ENCODE measurements at regions not wholly inside any gene's neighbourhood (a gene's known extent, or its start where the extent isn't known, plus 50 kb on each side); places are given as distances from the start of the nearest gene placed in this dataset.

GRCh38 chr11:95306123-95306522, 75.1 kb upstream of the SESN3 start:
- Mint-ChIP-seq H3K36me3 (ENCODE audit: low read depth) (peaks cover 3% of the 10 kb centered on the region), H3K4me3 (no peak overlapping the region), H3K27ac (no peak overlapping the region), H3K27me3 (ENCODE audit: low read depth) (no peaks in the 10 kb centered on the region), H3K9me3 (no peaks in the 10 kb centered on the region), H3K4me1 (ENCODE audit: low read depth) (peaks cover 2% of the 10 kb centered on the region)

- H3K4me1 Mint-ChIP-seq (ENCODE audit: low read depth) = peaks cover 2% of the 10 kb centered on the region
These were observed 74.7 kb upstream of the SESN3 start for GRCh38 chr11:95305705-95306104.

GRCh38 chr11:95304777-95305176, 73.8 kb upstream of the SESN3 start:
- H3K36me3 Mint-ChIP-seq (ENCODE audit: low read depth) = peaks cover 1% of the 10 kb centered on the region
- no peaks in the 10 kb centered on the region for H3K9me3 Mint-ChIP-seq
- no peak overlapping the region for H3K27ac Mint-ChIP-seq

More at GRCh38 chr11:95305705-95306104, 74.7 kb upstream of the SESN3 start:
- Mint-ChIP-seq H3K27me3 (ENCODE audit: low read depth) (peaks cover 3% of the 10 kb centered on the region), H3K36me3 (ENCODE audit: low read depth) (peaks cover 3% of the 10 kb centered on the region), H3K9me3 (no peaks in the 10 kb centered on the region), H3K4me3 (no peak overlapping the region), H3K27ac (no peak overlapping the region)

GRCh38 chr11:95302211-95302610, 71.2 kb upstream of the SESN3 start:
- Mint-ChIP-seq H3K4me1 (ENCODE audit: low read depth) (peaks cover 8% of the 10 kb centered on the region), H3K4me3 (no peak overlapping the region), H3K36me3 (ENCODE audit: low read depth) (peaks cover 1% of the 10 kb centered on the region), H3K27me3 (ENCODE audit: low read depth) (peaks cover 4% of the 10 kb centered on the region), H3K27ac (no peak overlapping the region), H3K9me3 (no peaks in the 10 kb centered on the region)

More at GRCh38 chr11:95304777-95305176, 73.8 kb upstream of the SESN3 start:
- no peak overlapping the region for H3K4me3 Mint-ChIP-seq
- H3K27me3 Mint-ChIP-seq (ENCODE audit: low read depth) = peaks cover 4% of the 10 kb centered on the region
- H3K4me1 Mint-ChIP-seq (ENCODE audit: low read depth) = peaks cover 2% of the 10 kb centered on the region

GRCh38 chr11:95301474-95301873, 70.5 kb upstream of the SESN3 start:
- no peak overlapping the region for H3K4me3 Mint-ChIP-seq
- H3K9me3 Mint-ChIP-seq = no peaks in the 10 kb centered on the region
- H3K36me3 Mint-ChIP-seq (ENCODE audit: low read depth) = peaks cover 1% of the 10 kb centered on the region
- peaks cover 4% of the 10 kb centered on the region for H3K27me3 Mint-ChIP-seq (ENCODE audit: low read depth)
- H3K27ac Mint-ChIP-seq = no peak overlapping the region
- peaks cover 14% of the 10 kb centered on the region for H3K4me1 Mint-ChIP-seq (ENCODE audit: low read depth)

- Mint-ChIP-seq H3K4me3 (no peak overlapping the region), H3K4me1 (ENCODE audit: low read depth) (peaks cover 14% of the 10 kb centered on the region)
These were observed 68.2 kb upstream of the SESN3 start for GRCh38 chr11:95299078-95299679.

GRCh38 chr11:95297680-95298452, 66.9 kb upstream of the SESN3 start:
- Mint-ChIP-seq H3K4me1 (ENCODE audit: low read depth) (peaks cover 14% of the 10 kb centered on the region), H3K4me3 (no peak overlapping the region), H3K27me3 (ENCODE audit: low read depth) (peaks cover 4% of the 10 kb centered on the region), H3K27ac (no peak overlapping the region), H3K9me3 (no peaks in the 10 kb centered on the region), H3K36me3 (ENCODE audit: low read depth) (no peaks in the 10 kb centered on the region)

More at GRCh38 chr11:95299078-95299679, 68.2 kb upstream of the SESN3 start:
- H3K27me3 Mint-ChIP-seq (ENCODE audit: low read depth) = peaks cover 4% of the 10 kb centered on the region
- H3K36me3 Mint-ChIP-seq (ENCODE audit: low read depth) = no peaks in the 10 kb centered on the region
- no peaks in the 10 kb centered on the region for H3K9me3 Mint-ChIP-seq
- H3K27ac Mint-ChIP-seq = no peak overlapping the region

GRCh38 chr11:95296621-95297025, 65.6 kb upstream of the SESN3 start:
- Mint-ChIP-seq H3K9me3 (no peaks in the 10 kb centered on the region), H3K27me3 (ENCODE audit: low read depth) (peaks cover 4% of the 10 kb centered on the region), H3K4me1 (ENCODE audit: low read depth) (peaks cover 14% of the 10 kb centered on the region), H3K4me3 (no peak overlapping the region), H3K36me3 (ENCODE audit: low read depth) (no peaks in the 10 kb centered on the region), H3K27ac (no peak overlapping the region)

- Mint-ChIP-seq H3K27ac (no peak overlapping the region), H3K4me3 (no peak overlapping the region), H3K4me1 (ENCODE audit: low read depth) (peaks cover 14% of the 10 kb centered on the region), H3K9me3 (no peaks in the 10 kb centered on the region), H3K27me3 (ENCODE audit: low read depth) (peaks cover 7% of the 10 kb centered on the region), H3K36me3 (ENCODE audit: low read depth) (no peaks in the 10 kb centered on the region)
These were observed 65.2 kb upstream of the SESN3 start for GRCh38 chr11:95296165-95296564.

GRCh38 chr11:95295382-95296149, 64.6 kb upstream of the SESN3 start:
- Mint-ChIP-seq H3K9me3 (no peaks in the 10 kb centered on the region), H3K27ac (no peak overlapping the region), H3K27me3 (ENCODE audit: low read depth) (peaks cover 7% of the 10 kb centered on the region), H3K4me3 (no peak overlapping the region), H3K36me3 (ENCODE audit: low read depth) (no peaks in the 10 kb centered on the region), H3K4me1 (ENCODE audit: low read depth) (peaks cover 14% of the 10 kb centered on the region)

- no peaks in the 10 kb centered on the region for H3K36me3 Mint-ChIP-seq (ENCODE audit: low read depth)
- peaks cover 14% of the 10 kb centered on the region for H3K4me1 Mint-ChIP-seq (ENCODE audit: low read depth)
- H3K9me3 Mint-ChIP-seq = no peaks in the 10 kb centered on the region
- peaks cover 12% of the 10 kb centered on the region for H3K27me3 Mint-ChIP-seq (ENCODE audit: low read depth)
- no peak overlapping the region for H3K27ac Mint-ChIP-seq
- H3K4me3 Mint-ChIP-seq = no peak overlapping the region
These were observed 63.7 kb upstream of the SESN3 start for GRCh38 chr11:95294701-95295100.

- Mint-ChIP-seq H3K9me3 (no peaks in the 10 kb centered on the region), H3K27me3 (ENCODE audit: low read depth) (peaks cover 12% of the 10 kb centered on the region), H3K4me3 (no peak overlapping the region), H3K4me1 (ENCODE audit: low read depth) (peaks cover 7% of the 10 kb centered on the region), H3K36me3 (ENCODE audit: low read depth) (no peaks in the 10 kb centered on the region), H3K27ac (no peak overlapping the region)
These were observed 62.1 kb upstream of the SESN3 start for GRCh38 chr11:95293116-95293515.

GRCh38 chr11:95291946-95292345, 60.9 kb upstream of the SESN3 start:
- Mint-ChIP-seq H3K27ac (no peak overlapping the region), H3K27me3 (ENCODE audit: low read depth) (peaks cover 15% of the 10 kb centered on the region), H3K4me3 (no peak overlapping the region), H3K36me3 (ENCODE audit: low read depth) (no peaks in the 10 kb centered on the region), H3K4me1 (ENCODE audit: low read depth) (peaks cover 3% of the 10 kb centered on the region), H3K9me3 (no peaks in the 10 kb centered on the region)

GRCh38 chr11:95289378-95290101, 58.5 kb upstream of the SESN3 start:
- Mint-ChIP-seq H3K4me3 (no peak overlapping the region), H3K9me3 (no peaks in the 10 kb centered on the region), H3K36me3 (ENCODE audit: low read depth) (no peaks in the 10 kb centered on the region), H3K27me3 (ENCODE audit: low read depth) (peaks cover 15% of the 10 kb centered on the region), H3K4me1 (ENCODE audit: low read depth) (no peaks in the 10 kb centered on the region), H3K27ac (no peak overlapping the region)

Data from T-helper 1 cell treated with Interleukin-12 subunit alpha and Interleukin-12 subunit beta and Interleukin-4 antibody, amounts not matched to agents 30 μg/mL and 1 μg/mL, for 36 hours (primary cell).